ENCODE measurements at regions not wholly inside any gene's neighbourhood (a gene's known extent, or its start where the extent isn't known, plus 50 kb on each side); places are given as distances from the start of the nearest gene placed in this dataset.

DNA sequence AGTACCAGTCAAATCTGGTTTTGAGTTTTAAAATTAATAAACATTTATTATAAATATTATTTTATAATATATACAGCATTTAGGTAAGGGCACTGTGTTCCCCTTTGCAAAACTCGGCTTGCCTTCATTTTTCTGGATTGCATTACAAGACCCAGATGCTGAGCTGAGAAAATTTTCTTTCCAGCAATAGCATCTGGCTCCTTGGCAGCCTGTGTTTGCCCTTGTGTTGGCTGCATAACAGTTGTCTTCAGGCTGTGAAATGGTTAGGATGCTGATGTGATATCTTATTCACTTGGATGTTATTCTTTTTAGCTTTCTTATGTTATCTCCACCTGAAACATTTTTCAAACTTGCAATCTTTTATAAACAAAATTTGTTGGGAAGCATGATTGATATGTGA is 784.4 kb downstream of the DACH1 start:
- intact Hi-C loops (cut with DNase I): no loop called here
- Histone ChIP-seq H3K27me3 (no peaks in the 10 kb centered on the region), H3K9me3 (replicated peaks in 1 of 3) (no peaks in the 10 kb centered on the region), H3K4me3 (no peak overlapping the region), H3K27ac (no peak overlapping the region), H3K36me3 (replicated peaks in 1 of 2) (no peaks in the 10 kb centered on the region), H3K4me1 (replicated peaks in 1 of 2) (no peaks in the 10 kb centered on the region)
- no peak for TF ChIP-seq POLR2A (IDR thresholded peaks at IDR 0.05)
- TF ChIP-seq, protein P1, sequence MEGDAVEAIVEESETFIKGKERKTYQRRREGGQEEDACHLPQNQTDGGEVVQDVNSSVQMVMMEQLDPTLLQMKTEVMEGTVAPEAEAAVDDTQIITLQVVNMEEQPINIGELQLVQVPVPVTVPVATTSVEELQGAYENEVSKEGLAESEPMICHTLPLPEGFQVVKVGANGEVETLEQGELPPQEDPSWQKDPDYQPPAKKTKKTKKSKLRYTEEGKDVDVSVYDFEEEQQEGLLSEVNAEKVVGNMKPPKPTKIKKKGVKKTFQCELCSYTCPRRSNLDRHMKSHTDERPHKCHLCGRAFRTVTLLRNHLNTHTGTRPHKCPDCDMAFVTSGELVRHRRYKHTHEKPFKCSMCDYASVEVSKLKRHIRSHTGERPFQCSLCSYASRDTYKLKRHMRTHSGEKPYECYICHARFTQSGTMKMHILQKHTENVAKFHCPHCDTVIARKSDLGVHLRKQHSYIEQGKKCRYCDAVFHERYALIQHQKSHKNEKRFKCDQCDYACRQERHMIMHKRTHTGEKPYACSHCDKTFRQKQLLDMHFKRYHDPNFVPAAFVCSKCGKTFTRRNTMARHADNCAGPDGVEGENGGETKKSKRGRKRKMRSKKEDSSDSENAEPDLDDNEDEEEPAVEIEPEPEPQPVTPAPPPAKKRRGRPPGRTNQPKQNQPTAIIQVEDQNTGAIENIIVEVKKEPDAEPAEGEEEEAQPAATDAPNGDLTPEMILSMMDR (IDR thresholded peaks at IDR 0.05): no peak
- no peak for DNase-seq
- 52 to 64% (median 54%) methylated on average over 1 of the region's 1 CpG for WGBS, 4 donors

DNA sequence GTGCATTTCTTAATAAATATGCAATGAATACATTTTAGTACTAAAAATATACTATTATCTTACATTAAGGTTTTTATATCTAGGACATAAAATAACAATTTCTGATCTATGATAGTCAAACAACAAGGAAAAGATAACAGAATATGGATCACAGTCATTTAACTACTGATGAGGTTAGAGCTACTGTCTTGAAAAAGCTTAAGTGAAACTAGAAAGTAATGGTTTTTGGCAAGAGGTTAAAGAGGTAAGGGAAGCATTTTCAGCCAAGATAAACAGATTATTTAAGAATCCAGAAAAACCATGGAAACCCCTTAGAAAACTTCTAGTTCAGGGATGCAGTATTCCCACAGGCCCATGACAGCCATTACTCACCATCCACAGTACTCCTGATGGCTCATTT is 787.4 kb downstream of the DACH1 start:
- Histone ChIP-seq H3K9me3 (replicated peaks in 1 of 3) (no peaks in the 10 kb centered on the region), H3K36me3 (replicated peaks in 1 of 2) (no peaks in the 10 kb centered on the region), H3K4me3 (no peak overlapping the region), H3K4me1 (replicated peaks in 1 of 2) (no peaks in the 10 kb centered on the region), H3K27ac (no peak overlapping the region), H3K27me3 (no peaks in the 10 kb centered on the region)
- TF ChIP-seq POLR2A (IDR thresholded peaks at IDR 0.05): no peak
- TF ChIP-seq, protein P1 (IDR thresholded peaks at IDR 0.05): no peak
- no peak for DNase-seq
- intact Hi-C loops (cut with DNase I): no loop called here

- Histone ChIP-seq H3K36me3 (replicated peaks in 1 of 2) (no peaks in the 10 kb centered on the region), H3K9me3 (replicated peaks in 1 of 3) (no peaks in the 10 kb centered on the region), H3K4me1 (replicated peaks in 1 of 2) (no peaks in the 10 kb centered on the region), H3K27ac (no peak overlapping the region), H3K4me3 (no peak overlapping the region), H3K27me3 (no peaks in the 10 kb centered on the region)
- TF ChIP-seq POLR2A (IDR thresholded peaks at IDR 0.05): no peak
- TF ChIP-seq, protein P1 (IDR thresholded peaks at IDR 0.05): no peak
- intact Hi-C loops (cut with DNase I): no loop called here
- WGBS, 4 donors: 72 to 89% (median 82%) methylated on average over 3 of the region's 3 CpGs
- no peak for DNase-seq
Observed at GRCh38 chr13:71068041-71068440, 799.0 kb downstream of the DACH1 start.

DNA sequence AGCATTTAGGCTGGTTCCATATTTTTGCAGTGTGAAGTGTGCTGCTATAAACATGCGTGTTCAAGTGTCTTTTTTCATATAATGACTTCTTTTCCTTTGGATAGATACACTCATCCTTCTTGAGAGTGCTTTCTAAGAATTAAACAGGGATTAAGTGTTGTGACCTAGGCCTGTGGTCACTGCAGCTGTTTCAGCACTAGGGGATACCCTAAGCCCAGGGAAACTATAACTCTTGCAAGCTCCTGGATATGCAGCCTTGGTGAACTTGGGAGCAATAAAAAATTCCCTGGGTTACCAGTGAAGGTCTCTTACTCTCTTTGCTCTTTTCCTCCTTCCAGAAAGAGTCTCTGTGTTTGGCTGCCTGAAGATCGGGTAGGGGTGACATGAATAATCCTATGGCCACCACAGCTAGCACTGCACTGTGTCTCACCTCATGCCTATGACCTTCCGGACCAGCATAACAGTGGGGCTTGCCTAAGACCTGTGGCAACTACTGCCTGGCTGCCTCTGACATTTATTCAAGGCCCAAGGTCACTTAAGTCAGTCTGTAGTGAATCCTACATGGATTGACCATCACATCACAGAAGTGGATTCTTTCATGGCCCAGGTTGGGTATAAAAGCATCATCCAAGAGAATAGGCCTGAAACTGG is 799.7 kb downstream of the DACH1 start:
- no peak overlapping the region for H3K4me3 ChIP-seq
- no peaks in the 10 kb centered on the region for H3K27me3 ChIP-seq
- no peaks in the 10 kb centered on the region for H3K4me1 ChIP-seq (replicated peaks in 1 of 2)
- 62 to 92% (median 71%) methylated on average over 2 to 3 of the region's 3 CpGs for WGBS, 4 donors
- H3K9me3 ChIP-seq (replicated peaks in 1 of 3): no peaks in the 10 kb centered on the region
- H3K27ac ChIP-seq: no peak overlapping the region
- DNase-seq: no peak
- intact Hi-C loops (cut with DNase I): no loop called here
- no peaks in the 10 kb centered on the region for H3K36me3 ChIP-seq (replicated peaks in 1 of 2)
- TF ChIP-seq, protein P1 (IDR thresholded peaks at IDR 0.05): peak in 3 of 6 experiments; percentile 22 to 30 (median 29)
- TF ChIP-seq POLR2A (IDR thresholded peaks at IDR 0.05): no peak
